ENCODE measurements at regions not wholly inside any gene's neighbourhood (a gene's known extent, or its start where the extent isn't known, plus 50 kb on each side); places are given as distances from the start of the nearest gene placed in this dataset.
"Not testable (repeated sequence)": the region's sequence is repeated elsewhere in the genome, so short reads cannot be mapped to it uniquely, and the experiment has no call there.

GRCh38 chr1:9452516-9453140, 86.6 kb upstream of the SLC25A33 start:
- Histone ChIP-seq H3K36me3 (ENCODE audit: control insufficient read depth, insufficient read depth, low read length) (no peaks in the 10 kb centered on the region), H3K9ac (ENCODE audit: low read length) (no peak overlapping the region), H3K27ac (ENCODE audit: low read depth, low read length) (no peak overlapping the region), H3K9me3 (ENCODE audit: control insufficient read depth, insufficient read depth, low read depth, low read length) (no peaks in the 10 kb centered on the region), H3K27me3 (ENCODE audit: control insufficient read depth, insufficient read depth, low read length) (no peaks in the 10 kb centered on the region), H3K4me3 (ENCODE audit: low read depth, low read length) (no peak overlapping the region), H3K4me1 (ENCODE audit: control insufficient read depth, insufficient read depth, low read length) (peaks cover 19% of the 10 kb centered on the region; the same call in 1 of the 2 replicates)

- no peak overlapping the region for H3K27ac ChIP-seq (ENCODE audit: low read depth, low read length)
- peaks cover 16% of the 10 kb centered on the region; the same call in 1 of the 2 replicates for H3K4me1 ChIP-seq (ENCODE audit: control insufficient read depth, insufficient read depth, low read length)
Measured at GRCh38 chr1:9453375-9453774, 85.9 kb upstream of the SLC25A33 start.

GRCh38 chr1:9453779-9454418, 85.4 kb upstream of the SLC25A33 start:
- Histone ChIP-seq H3K4me1 (ENCODE audit: control insufficient read depth, insufficient read depth, low read length) (peaks cover 11% of the 10 kb centered on the region; the same call in 1 of the 2 replicates), H3K9me3 (ENCODE audit: control insufficient read depth, insufficient read depth, low read depth, low read length) (no peaks in the 10 kb centered on the region), H3K36me3 (ENCODE audit: control insufficient read depth, insufficient read depth, low read length) (no peaks in the 10 kb centered on the region), H3K4me3 (ENCODE audit: low read depth, low read length) (no peak overlapping the region), H3K9ac (ENCODE audit: low read length) (no peak overlapping the region), H3K27me3 (ENCODE audit: control insufficient read depth, insufficient read depth, low read length) (no peaks in the 10 kb centered on the region), H3K27ac (ENCODE audit: low read depth, low read length) (no peak overlapping the region)

More at GRCh38 chr1:9453375-9453774, 85.9 kb upstream of the SLC25A33 start:
- Histone ChIP-seq H3K9ac (ENCODE audit: low read length) (no peak overlapping the region), H3K36me3 (ENCODE audit: control insufficient read depth, insufficient read depth, low read length) (no peaks in the 10 kb centered on the region), H3K9me3 (ENCODE audit: control insufficient read depth, insufficient read depth, low read depth, low read length) (no peaks in the 10 kb centered on the region), H3K4me3 (ENCODE audit: low read depth, low read length) (no peak overlapping the region), H3K27me3 (ENCODE audit: control insufficient read depth, insufficient read depth, low read length) (no peaks in the 10 kb centered on the region)

- Histone ChIP-seq H3K9me3 (ENCODE audit: control insufficient read depth, insufficient read depth, low read depth, low read length) (no peaks in the 10 kb centered on the region), H3K27me3 (ENCODE audit: control insufficient read depth, insufficient read depth, low read length) (no peaks in the 10 kb centered on the region), H3K4me1 (ENCODE audit: control insufficient read depth, insufficient read depth, low read length) (peaks cover 5% of the 10 kb centered on the region; the same call in 1 of the 2 replicates), H3K4me3 (ENCODE audit: low read depth, low read length) (no peak overlapping the region), H3K9ac (ENCODE audit: low read length) (no peak overlapping the region), H3K36me3 (ENCODE audit: control insufficient read depth, insufficient read depth, low read length) (no peaks in the 10 kb centered on the region), H3K27ac (ENCODE audit: low read depth, low read length) (no peak overlapping the region)
Measured at GRCh38 chr1:9454494-9455066, 84.7 kb upstream of the SLC25A33 start.

- no peaks in the 10 kb centered on the region; the same call in 1 of the 2 replicates for H3K4me1 ChIP-seq (ENCODE audit: control insufficient read depth, insufficient read depth, low read length)
- H3K4me3 ChIP-seq (ENCODE audit: low read depth, low read length) = no peak overlapping the region
- H3K36me3 ChIP-seq (ENCODE audit: control insufficient read depth, insufficient read depth, low read length) = no peaks in the 10 kb centered on the region
- no peak overlapping the region for H3K27ac ChIP-seq (ENCODE audit: low read depth, low read length)
- H3K9ac ChIP-seq (ENCODE audit: low read length) = no peak overlapping the region
- no peaks in the 10 kb centered on the region for H3K9me3 ChIP-seq (ENCODE audit: control insufficient read depth, insufficient read depth, low read depth, low read length)
- no peaks in the 10 kb centered on the region for H3K27me3 ChIP-seq (ENCODE audit: control insufficient read depth, insufficient read depth, low read length)
Measured at GRCh38 chr1:9455487-9456234, 83.6 kb upstream of the SLC25A33 start.

GRCh38 chr1:9456833-9457232, 82.4 kb upstream of the SLC25A33 start:
- no peaks in the 10 kb centered on the region for H3K9me3 ChIP-seq (ENCODE audit: control insufficient read depth, insufficient read depth, low read depth, low read length)
- no peaks in the 10 kb centered on the region for H3K27me3 ChIP-seq (ENCODE audit: control insufficient read depth, insufficient read depth, low read length)
- no peaks in the 10 kb centered on the region; the same call in 1 of the 2 replicates for H3K4me1 ChIP-seq (ENCODE audit: control insufficient read depth, insufficient read depth, low read length)
- no peaks in the 10 kb centered on the region for H3K36me3 ChIP-seq (ENCODE audit: control insufficient read depth, insufficient read depth, low read length)
- H3K4me3 ChIP-seq (ENCODE audit: low read depth, low read length) = no peak overlapping the region
- no peak overlapping the region for H3K9ac ChIP-seq (ENCODE audit: low read length)
- no peak overlapping the region for H3K27ac ChIP-seq (ENCODE audit: low read depth, low read length)

- Histone ChIP-seq H3K36me3 (ENCODE audit: control insufficient read depth, insufficient read depth, low read length) (no peaks in the 10 kb centered on the region), H3K9me3 (ENCODE audit: control insufficient read depth, insufficient read depth, low read depth, low read length) (no peaks in the 10 kb centered on the region), H3K9ac (ENCODE audit: low read length) (no peak overlapping the region), H3K27me3 (ENCODE audit: control insufficient read depth, insufficient read depth, low read length) (no peaks in the 10 kb centered on the region), H3K4me3 (ENCODE audit: low read depth, low read length) (no peak overlapping the region), H3K4me1 (ENCODE audit: control insufficient read depth, insufficient read depth, low read length) (no peaks in the 10 kb centered on the region; the same call in 1 of the 2 replicates), H3K27ac (ENCODE audit: low read depth, low read length) (no peak overlapping the region)
Measured at GRCh38 chr1:9459816-9460407, 79.4 kb upstream of the SLC25A33 start.

GRCh38 chr1:9465640-9466039, 73.6 kb upstream of the SLC25A33 start:
- Histone ChIP-seq H3K9ac (ENCODE audit: low read length) (no peak overlapping the region), H3K4me1 (ENCODE audit: control insufficient read depth, insufficient read depth, low read length) (no peaks in the 10 kb centered on the region), H3K27ac (ENCODE audit: low read depth, low read length) (no peak overlapping the region), H3K27me3 (ENCODE audit: control insufficient read depth, insufficient read depth, low read length) (no peaks in the 10 kb centered on the region), H3K9me3 (ENCODE audit: control insufficient read depth, insufficient read depth, low read depth, low read length) (no peaks in the 10 kb centered on the region), H3K4me3 (ENCODE audit: low read depth, low read length) (no peak overlapping the region), H3K36me3 (ENCODE audit: control insufficient read depth, insufficient read depth, low read length) (no peaks in the 10 kb centered on the region)

GRCh38 chr1:9466780-9467758, 72.2 kb upstream of the SLC25A33 start:
- Histone ChIP-seq H3K27ac (ENCODE audit: low read depth, low read length) (no peak overlapping the region), H3K9ac (ENCODE audit: low read length) (no peak overlapping the region), H3K4me1 (ENCODE audit: control insufficient read depth, insufficient read depth, low read length) (no peaks in the 10 kb centered on the region), H3K27me3 (ENCODE audit: control insufficient read depth, insufficient read depth, low read length) (no peaks in the 10 kb centered on the region), H3K9me3 (ENCODE audit: control insufficient read depth, insufficient read depth, low read depth, low read length) (no peaks in the 10 kb centered on the region), H3K36me3 (ENCODE audit: control insufficient read depth, insufficient read depth, low read length) (no peaks in the 10 kb centered on the region), H3K4me3 (ENCODE audit: low read depth, low read length) (no peak overlapping the region)

- H3K27me3 ChIP-seq (ENCODE audit: control insufficient read depth, insufficient read depth, low read length); H3K9ac ChIP-seq (ENCODE audit: low read length); H3K4me3 ChIP-seq (ENCODE audit: low read depth, low read length); H3K36me3 ChIP-seq (ENCODE audit: control insufficient read depth, insufficient read depth, low read length); H3K27ac ChIP-seq (ENCODE audit: low read depth, low read length); H3K4me1 ChIP-seq (ENCODE audit: control insufficient read depth, insufficient read depth, low read length); H3K9me3 ChIP-seq (ENCODE audit: control insufficient read depth, insufficient read depth, low read depth, low read length): not testable (repeated sequence)
Measured at GRCh38 chr1:9469882-9470281, 69.4 kb upstream of the SLC25A33 start.

Measured in HUES6 (cell line).